SK-N-SH (cell line): ENCODE measurements at regions not wholly inside any gene's neighbourhood (a gene's known extent, or its start where the extent isn't known, plus 50 kb on each side); places are given as distances from the start of the nearest gene placed in this dataset.

ENCODE experiments used
- CTCF ChIA-PET: fragments of 300-600, 350-600 bp; formaldehyde crosslinking; extraction: SDS; loops from one replicate; lab custom pipeline; 2021; lab: Yijun Ruan, JAX
- POLR2A ChIA-PET: fragments of 350-600 bp; sonication (Branson Sonifier 250); formaldehyde crosslinking; extraction: SDS; loops from one replicate; lab custom pipeline; 2020; ENCODE audit warnings: antibody characterized with exemption, inconsistent platforms; lab: Yijun Ruan, JAX
- DNase-seq: peaks from one replicate; pipeline ENCODE4 v3.0.0; 2012
- H2AFZ ChIP-seq: fragments of 200-600 bp; sonication (generic); 2 replicates; pipeline ENCODE4 v1.8.1; 2016; ENCODE audit warnings: antibody characterized with exemption, mild to moderate bottlenecking, low read depth
- H3F3A ChIP-seq: fragments of 200-600 bp; sonication (generic); replicated peaks from 2 replicates; pipeline ENCODE3; 2016; ENCODE audit warnings: antibody characterized with exemption, mild to moderate bottlenecking; ENCODE audit not compliant: insufficient read depth
- H3K27ac ChIP-seq, 2 experiments: fragments of 200-500 bp in 1 of 2; fragments of 200-600 bp in 1 of 2; sonication (Bioruptor generic) in 1 of 2; sonication (generic), shearing (Covaris generic) in 1 of 2; 2 replicates each; pipeline versions ENCODE4 v1.5.1 to v1.6.1; 2014 to 2016; ENCODE audit warnings: low read depth in 2 of 2, inconsistent platforms in 1 of 2, low read length in 1 of 2, mild to moderate bottlenecking in 1 of 2, mixed read lengths in 1 of 2
- H3K27me3 ChIP-seq: fragments of 200-600 bp; sonication (generic), shearing (Covaris generic); 2 replicates; pipeline ENCODE4 v1.6.1; 2016; ENCODE audit warnings: mixed run types; ENCODE audit not compliant: insufficient read depth
- H3K36me3 ChIP-seq, 2 experiments: fragments of 200-500 bp in 1 of 2; fragments of 200-600 bp in 1 of 2; sonication (Bioruptor generic) in 1 of 2; sonication (generic) in 1 of 2; replicated peaks in 1 of 2; 2 replicates each; pipeline versions ENCODE3 to v1.5.1; 2014 to 2016; ENCODE audit warnings: low read length in 1 of 2, mild to moderate bottlenecking in 1 of 2; ENCODE audit not compliant: insufficient read depth in 2 of 2, control insufficient read depth in 1 of 2
- H3K4me1 ChIP-seq, 2 experiments: fragments of 200-500 bp in 1 of 2; fragments of 200-600 bp in 1 of 2; sonication (Bioruptor generic) in 1 of 2; sonication (generic), shearing (Covaris generic) in 1 of 2; 2 replicates each; pipeline versions ENCODE4 v1.5.1 to v1.6.1; 2014 to 2016; ENCODE audit warnings: low read depth in 1 of 2, low read length in 1 of 2, mixed run types in 1 of 2; ENCODE audit not compliant: insufficient read depth in 2 of 2, control insufficient read depth in 1 of 2
- H3K4me2 ChIP-seq: fragments of 200-600 bp; sonication (generic), shearing (Covaris generic); 2 replicates; pipeline ENCODE4 v1.6.1; 2017; ENCODE audit warnings: mixed run types
- H3K4me3 ChIP-seq, 2 experiments: fragments of 200-500 bp in 1 of 2; fragments of 200-600 bp in 1 of 2; sonication (Bioruptor generic) in 1 of 2; sonication (generic), shearing (Covaris generic) in 1 of 2; 2 replicates each; pipeline versions ENCODE4 v1.5.1 to v1.8.1; 2014 to 2016; ENCODE audit warnings: low read depth in 2 of 2, inconsistent platforms in 1 of 2, low read length in 1 of 2, mild to moderate bottlenecking in 1 of 2, mixed read lengths in 1 of 2, moderate library complexity in 1 of 2
- H3K79me2 ChIP-seq: fragments of 200-600 bp; sonication (generic); 2 replicates; pipeline ENCODE4 v1.8.1; 2017; ENCODE audit warnings: mild to moderate bottlenecking; ENCODE audit not compliant: insufficient read depth
- H3K9ac ChIP-seq: fragments of 200-600 bp; sonication (generic); 2 replicates; pipeline ENCODE4 v1.6.1; 2017; ENCODE audit warnings: mixed run types
- H3K9me2 ChIP-seq: fragments of 200-600 bp; sonication (generic); 2 replicates; pipeline ENCODE4 v1.6.1; 2017; ENCODE audit warnings: mixed run types
- H3K9me3 ChIP-seq: fragments of 200-600 bp; sonication (generic); 2 replicates; pipeline ENCODE4 v1.6.1; 2017; ENCODE audit warnings: mixed run types, mild to moderate bottlenecking, moderate library complexity
- H4K20me1 ChIP-seq: fragments of 200-600 bp; sonication (generic); 2 replicates; pipeline ENCODE4 v1.6.1; 2017; ENCODE audit warnings: mild to moderate bottlenecking, mixed run types; ENCODE audit not compliant: insufficient read depth
- CHD2 ChIP-seq: fragments of 150-350 bp; IDR thresholded peaks from 2 replicates; pipeline ENCODE4 v1.6.1; 2018; ENCODE audit warnings: low read length; ENCODE audit not compliant: partially characterized antibody
- EZH2phosphoT487 ChIP-seq: fragments of 200-600 bp; sonication (generic); IDR thresholded peaks from 2 replicates; pipeline ENCODE4 v1.6.1; 2017; ENCODE audit warnings: low read depth, mixed run types, mild to moderate bottlenecking, antibody characterized with exemption, moderate library complexity, borderline replicate concordance
- FOSL2 ChIP-seq: IDR thresholded peaks from 2 replicates; pipeline ENCODE4 v1.4.0; 2012; ENCODE audit warnings: low read depth, mild to moderate bottlenecking, moderate library complexity, borderline replicate concordance
- FOXJ3 ChIP-seq: sonication (generic); formaldehyde crosslinking; IDR thresholded peaks from 2 replicates; pipeline ENCODE4 v1.5.1; 2020; ENCODE audit warnings: mild to moderate bottlenecking, missing genetic modification reagents
- GATA2 ChIP-seq: sonication (generic); formaldehyde crosslinking; IDR thresholded peaks from 2 replicates; pipeline ENCODE4 v1.5.0; 2020; ENCODE audit warnings: mild to moderate bottlenecking, missing genetic modification reagents
- IRF3 ChIP-seq: fragments of 150-350 bp; IDR thresholded peaks from 2 replicates; pipeline ENCODE4 v1.6.1; 2016; ENCODE audit warnings: mild to moderate bottlenecking, low read depth, low read length
- NRF1 ChIP-seq: IDR thresholded peaks from 2 replicates; pipeline ENCODE4 v1.6.1; 2012; ENCODE audit warnings: low read depth, mild to moderate bottlenecking, low read length
- RAD21 ChIP-seq: IDR thresholded peaks from 2 replicates; pipeline ENCODE4 v1.6.1; 2012; ENCODE audit warnings: mild to moderate bottlenecking, low read length
- USF2 ChIP-seq: fragments of 150-350 bp; IDR thresholded peaks from 2 replicates; pipeline ENCODE4 v1.6.1; 2017; ENCODE audit warnings: antibody characterized with exemption, low read length, low read depth, borderline replicate concordance
- WGBS: methylation state at CpG from one replicate; pipeline ENCODE4 v1.1.6; 2017; ENCODE audit warnings: low lambda C conversion rate; 5-methylcytosine and 5-hydroxymethylcytosine counted together
- TF ChIP-seq, protein P1 (sequence below): IDR thresholded peaks from 2 replicates; pipeline ENCODE4 v1.6.1; 2012; ENCODE audit warnings: mild to moderate bottlenecking, low read depth, low read length, moderate library complexity
- TF ChIP-seq, protein P2 (sequence below): IDR thresholded peaks from 2 replicates; pipeline ENCODE4; 2012

GRCh38 chr1:36728846-36729245 lies 246.1 kb upstream of the CSF3R start:
- Histone ChIP-seq H3K4me1 (no peaks in the 10 kb centered on the region), H3K4me2 (no peak overlapping the region), H4K20me1 (no peaks in the 10 kb centered on the region), H3K9ac (no peak overlapping the region), H3K79me2 (no peaks in the 10 kb centered on the region), H3K27me3 (no peaks in the 10 kb centered on the region), H3K9me2 (no peaks in the 10 kb centered on the region), H3K27ac (no peak overlapping the region), H3K36me3 (no peaks in the 10 kb centered on the region), H3F3A (no peaks in the 10 kb centered on the region), H3K9me3 (no peaks in the 10 kb centered on the region), H2AFZ (no peak overlapping the region), H3K4me3 (no peak overlapping the region)
- ChIA-PET POLR2A (no interaction called here), CTCF (interaction anchor here (0.7 to 1.0 kb wide), 3 partner anchors 136 to 448 kb away, joined by 3 read pairs; no protein-coding TSS in a partner anchor)
- 0 out of 2 replicates have a peak, but pooled peaks have one; percentile 13 for TF ChIP-seq GATA2
- no peak for TF ChIP-seq USF2
- no peak for DNase-seq
- 21% methylated on average over 4 of the region's 6 CpGs for WGBS

GRCh38 chr1:36728051-36728450 lies 245.3 kb upstream of the CSF3R start:
- no peak for TF ChIP-seq NRF1
- no peak for TF ChIP-seq EZH2phosphoT487
- TF ChIP-seq, protein P1, sequence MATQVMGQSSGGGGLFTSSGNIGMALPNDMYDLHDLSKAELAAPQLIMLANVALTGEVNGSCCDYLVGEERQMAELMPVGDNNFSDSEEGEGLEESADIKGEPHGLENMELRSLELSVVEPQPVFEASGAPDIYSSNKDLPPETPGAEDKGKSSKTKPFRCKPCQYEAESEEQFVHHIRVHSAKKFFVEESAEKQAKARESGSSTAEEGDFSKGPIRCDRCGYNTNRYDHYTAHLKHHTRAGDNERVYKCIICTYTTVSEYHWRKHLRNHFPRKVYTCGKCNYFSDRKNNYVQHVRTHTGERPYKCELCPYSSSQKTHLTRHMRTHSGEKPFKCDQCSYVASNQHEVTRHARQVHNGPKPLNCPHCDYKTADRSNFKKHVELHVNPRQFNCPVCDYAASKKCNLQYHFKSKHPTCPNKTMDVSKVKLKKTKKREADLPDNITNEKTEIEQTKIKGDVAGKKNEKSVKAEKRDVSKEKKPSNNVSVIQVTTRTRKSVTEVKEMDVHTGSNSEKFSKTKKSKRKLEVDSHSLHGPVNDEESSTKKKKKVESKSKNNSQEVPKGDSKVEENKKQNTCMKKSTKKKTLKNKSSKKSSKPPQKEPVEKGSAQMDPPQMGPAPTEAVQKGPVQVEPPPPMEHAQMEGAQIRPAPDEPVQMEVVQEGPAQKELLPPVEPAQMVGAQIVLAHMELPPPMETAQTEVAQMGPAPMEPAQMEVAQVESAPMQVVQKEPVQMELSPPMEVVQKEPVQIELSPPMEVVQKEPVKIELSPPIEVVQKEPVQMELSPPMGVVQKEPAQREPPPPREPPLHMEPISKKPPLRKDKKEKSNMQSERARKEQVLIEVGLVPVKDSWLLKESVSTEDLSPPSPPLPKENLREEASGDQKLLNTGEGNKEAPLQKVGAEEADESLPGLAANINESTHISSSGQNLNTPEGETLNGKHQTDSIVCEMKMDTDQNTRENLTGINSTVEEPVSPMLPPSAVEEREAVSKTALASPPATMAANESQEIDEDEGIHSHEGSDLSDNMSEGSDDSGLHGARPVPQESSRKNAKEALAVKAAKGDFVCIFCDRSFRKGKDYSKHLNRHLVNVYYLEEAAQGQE: no peak
- no peak for TF ChIP-seq FOSL2
- TF ChIP-seq RAD21: no peak
- TF ChIP-seq, protein P2, sequence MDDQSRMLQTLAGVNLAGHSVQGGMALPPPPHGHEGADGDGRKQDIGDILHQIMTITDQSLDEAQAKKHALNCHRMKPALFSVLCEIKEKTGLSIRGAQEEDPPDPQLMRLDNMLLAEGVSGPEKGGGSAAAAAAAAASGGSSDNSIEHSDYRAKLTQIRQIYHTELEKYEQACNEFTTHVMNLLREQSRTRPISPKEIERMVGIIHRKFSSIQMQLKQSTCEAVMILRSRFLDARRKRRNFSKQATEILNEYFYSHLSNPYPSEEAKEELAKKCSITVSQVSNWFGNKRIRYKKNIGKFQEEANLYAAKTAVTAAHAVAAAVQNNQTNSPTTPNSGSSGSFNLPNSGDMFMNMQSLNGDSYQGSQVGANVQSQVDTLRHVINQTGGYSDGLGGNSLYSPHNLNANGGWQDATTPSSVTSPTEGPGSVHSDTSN: no peak
- TF ChIP-seq IRF3: no peak
- no peak for TF ChIP-seq FOXJ3 (CRISPR knock-in tag)
- no peak for TF ChIP-seq CHD2
- H3K36me3 ChIP-seq: no peaks in the 10 kb centered on the region
- 40% methylated on average over 7 of the region's 8 CpGs for WGBS
- CTCF ChIA-PET: interaction anchor here (0.9 to 1.5 kb wide), 3 partner anchors 17 to 449 kb away, joined by 3 read pairs; no protein-coding TSS in a partner anchor
- no peaks in the 10 kb centered on the region for H3F3A ChIP-seq
- no peaks in the 10 kb centered on the region for H3K27me3 ChIP-seq
- no peak overlapping the region for H3K4me2 ChIP-seq
- H3K9me2 ChIP-seq: no peaks in the 10 kb centered on the region
- H4K20me1 ChIP-seq: no peaks in the 10 kb centered on the region
- no peak overlapping the region for H2AFZ ChIP-seq
- H3K9ac ChIP-seq: no peak overlapping the region
- H3K9me3 ChIP-seq: no peaks in the 10 kb centered on the region
- POLR2A ChIA-PET: no interaction called here
- no peaks in the 10 kb centered on the region for H3K4me1 ChIP-seq
- no peak overlapping the region for H3K27ac ChIP-seq
- no peak overlapping the region for H3K4me3 ChIP-seq
- no peak for DNase-seq
- no peaks in the 10 kb centered on the region for H3K79me2 ChIP-seq
